ENCODE measurements at regions not wholly inside any gene's neighbourhood (a gene's known extent, or its start where the extent isn't known, plus 50 kb on each side); places are given as distances from the start of the nearest gene placed in this dataset.

- H3K27ac Mint-ChIP-seq = no peak overlapping the region
- H3K4me1 Mint-ChIP-seq = no peaks in the 10 kb centered on the region
- H3K9me3 Mint-ChIP-seq = no peaks in the 10 kb centered on the region
- H3K27me3 Mint-ChIP-seq (ENCODE audit: low read depth) = no peaks in the 10 kb centered on the region
- no peaks in the 10 kb centered on the region for H3K36me3 Mint-ChIP-seq (ENCODE audit: low read depth)
- no peak for TF ChIP-seq CTCF (IDR thresholded peaks at IDR 0.05; ENCODE audit: unreplicated experiment in 3 of 3)
- no peak overlapping the region for H3K4me3 Mint-ChIP-seq
Measured at GRCh38 chr16:60821661-60822060, 1214.6 kb downstream of the CDH8 start.

- no peak for TF ChIP-seq CTCF (IDR thresholded peaks at IDR 0.05; ENCODE audit: unreplicated experiment in 3 of 3)
- Mint-ChIP-seq H3K27ac (no peak overlapping the region), H3K27me3 (ENCODE audit: low read depth) (no peaks in the 10 kb centered on the region), H3K4me3 (no peak overlapping the region), H3K36me3 (ENCODE audit: low read depth) (no peaks in the 10 kb centered on the region), H3K4me1 (no peaks in the 10 kb centered on the region), H3K9me3 (no peaks in the 10 kb centered on the region)
Measured at GRCh38 chr16:60820361-60820760, 1215.9 kb downstream of the CDH8 start.

- Mint-ChIP-seq H3K4me1 (no peaks in the 10 kb centered on the region), H3K9me3 (no peaks in the 10 kb centered on the region), H3K4me3 (no peak overlapping the region), H3K27ac (peak overlapping the region in 1 of 3 experiments; percentile 2), H3K36me3 (ENCODE audit: low read depth) (no peaks in the 10 kb centered on the region), H3K27me3 (ENCODE audit: low read depth) (no peaks in the 10 kb centered on the region)
- no peak for TF ChIP-seq CTCF (IDR thresholded peaks at IDR 0.05; ENCODE audit: unreplicated experiment in 3 of 3)
Measured at GRCh38 chr16:60818465-60818864, 1217.8 kb downstream of the CDH8 start.

- H3K27me3 Mint-ChIP-seq (ENCODE audit: low read depth) = no peaks in the 10 kb centered on the region
- no peaks in the 10 kb centered on the region for H3K4me1 Mint-ChIP-seq
- TF ChIP-seq CTCF (IDR thresholded peaks at IDR 0.05; ENCODE audit: unreplicated experiment in 3 of 3) = no peak
- H3K36me3 Mint-ChIP-seq (ENCODE audit: low read depth) = no peaks in the 10 kb centered on the region
- no peaks in the 10 kb centered on the region for H3K9me3 Mint-ChIP-seq
- H3K27ac Mint-ChIP-seq = no peak overlapping the region
- H3K4me3 Mint-ChIP-seq = no peak overlapping the region
Measured at GRCh38 chr16:60816461-60816860, 1219.8 kb downstream of the CDH8 start.

GRCh38 chr16:60815865-60816264, 1220.4 kb downstream of the CDH8 start:
- Mint-ChIP-seq H3K4me1 (no peaks in the 10 kb centered on the region), H3K9me3 (no peaks in the 10 kb centered on the region), H3K27me3 (ENCODE audit: low read depth) (no peaks in the 10 kb centered on the region), H3K4me3 (no peak overlapping the region), H3K36me3 (ENCODE audit: low read depth) (no peaks in the 10 kb centered on the region), H3K27ac (no peak overlapping the region)
- no peak for TF ChIP-seq CTCF (IDR thresholded peaks at IDR 0.05; ENCODE audit: unreplicated experiment in 3 of 3)

GRCh38 chr16:60815033-60815432, 1221.2 kb downstream of the CDH8 start:
- no peaks in the 10 kb centered on the region for H3K9me3 Mint-ChIP-seq
- H3K4me1 Mint-ChIP-seq = no peaks in the 10 kb centered on the region
- H3K4me3 Mint-ChIP-seq = no peak overlapping the region
- H3K27me3 Mint-ChIP-seq (ENCODE audit: low read depth) = no peaks in the 10 kb centered on the region
- no peaks in the 10 kb centered on the region for H3K36me3 Mint-ChIP-seq (ENCODE audit: low read depth)
- TF ChIP-seq CTCF (IDR thresholded peaks at IDR 0.05; ENCODE audit: unreplicated experiment in 3 of 3) = no peak
- H3K27ac Mint-ChIP-seq = no peak overlapping the region

All from nephron (organoid).